ENCODE measurements at regions not wholly inside any gene's neighbourhood (a gene's known extent, or its start where the extent isn't known, plus 50 kb on each side); places are given as distances from the start of the nearest gene placed in this dataset.
A peak's percentile ranks its signal among the peaks of the same experiment; 100 is the strongest.

- no peaks in the 10 kb centered on the region for H3K4me1 ChIP-seq (ENCODE audit: control insufficient read depth, insufficient read depth, low read length)
- H3K27ac ChIP-seq (ENCODE audit: low read length) = no peak overlapping the region
- H3K9me3 ChIP-seq (replicated peaks; ENCODE audit: control insufficient read depth, low read depth, low read length) = peaks cover 10% of the 10 kb centered on the region
- no peaks in the 10 kb centered on the region for H3K27me3 ChIP-seq (ENCODE audit: control insufficient read depth, insufficient read depth, low read length)
- H3K36me3 ChIP-seq (ENCODE audit: control insufficient read depth, insufficient read depth, low read length) = no peaks in the 10 kb centered on the region
- H3K4me3 ChIP-seq (ENCODE audit: low read length) = no peak overlapping the region
- DNase-seq = no peak
- no CpG with 5 or more reads among the region's 1 CpG for WGBS (ENCODE audit: insufficient coverage)
Measured at GRCh38 chr3:22506871-22507270, 696.3 kb upstream of the UBE2E2 start.

DNA sequence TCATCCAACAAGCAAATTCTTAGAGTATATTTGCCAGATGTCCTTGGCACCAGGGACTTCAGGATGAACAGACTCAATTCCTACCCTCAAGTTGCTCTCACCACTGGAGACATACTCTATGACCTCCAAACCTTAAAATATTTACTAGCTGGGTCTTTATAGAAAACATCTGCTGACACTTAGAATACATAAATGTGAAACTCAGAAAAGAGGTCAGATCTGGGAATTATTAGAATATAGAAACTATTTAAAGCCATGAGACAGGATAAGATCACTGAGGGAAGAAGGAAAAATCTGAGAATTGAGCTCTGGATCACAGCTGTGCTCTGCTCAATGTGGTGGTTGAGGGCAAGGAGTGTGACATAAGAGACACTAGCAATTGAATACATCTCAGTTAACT, 695.4 kb upstream of the UBE2E2 start:
- Histone ChIP-seq H3K27ac (ENCODE audit: low read length) (peak overlapping the region; percentile 79), H3K4me1 (ENCODE audit: control insufficient read depth, insufficient read depth, low read length) (no peaks in the 10 kb centered on the region), H3K4me3 (ENCODE audit: low read length) (no peak overlapping the region), H3K27me3 (ENCODE audit: control insufficient read depth, insufficient read depth, low read length) (no peaks in the 10 kb centered on the region), H3K9me3 (replicated peaks; ENCODE audit: control insufficient read depth, low read depth, low read length) (peaks cover 12% of the 10 kb centered on the region), H3K36me3 (ENCODE audit: control insufficient read depth, insufficient read depth, low read length) (no peaks in the 10 kb centered on the region)
- peak; percentile 90 for DNase-seq

GRCh38 chr3:22523925-22524324, 679.2 kb upstream of the UBE2E2 start:
- no peak for DNase-seq
- Histone ChIP-seq H3K9me3 (replicated peaks; ENCODE audit: control insufficient read depth, low read depth, low read length) (peaks cover under 1% of the 10 kb centered on the region), H3K4me3 (ENCODE audit: low read length) (no peak overlapping the region), H3K36me3 (ENCODE audit: control insufficient read depth, insufficient read depth, low read length) (no peaks in the 10 kb centered on the region), H3K27ac (ENCODE audit: low read length) (no peak overlapping the region), H3K4me1 (ENCODE audit: control insufficient read depth, insufficient read depth, low read length) (no peaks in the 10 kb centered on the region), H3K27me3 (ENCODE audit: control insufficient read depth, insufficient read depth, low read length) (no peaks in the 10 kb centered on the region)
- WGBS (ENCODE audit: insufficient coverage) = no CpG with 5 or more reads among the region's 3 CpGs

GRCh38 chr3:22526266-22526837, 676.8 kb upstream of the UBE2E2 start:
- Histone ChIP-seq H3K4me1 (ENCODE audit: control insufficient read depth, insufficient read depth, low read length) (no peaks in the 10 kb centered on the region), H3K27me3 (ENCODE audit: control insufficient read depth, insufficient read depth, low read length) (no peaks in the 10 kb centered on the region), H3K4me3 (ENCODE audit: low read length) (no peak overlapping the region), H3K36me3 (ENCODE audit: control insufficient read depth, insufficient read depth, low read length) (no peaks in the 10 kb centered on the region), H3K9me3 (replicated peaks; ENCODE audit: control insufficient read depth, low read depth, low read length) (peaks cover 7% of the 10 kb centered on the region), H3K27ac (ENCODE audit: low read length) (no peak overlapping the region)
- no CpG with 5 or more reads among the region's 1 CpG for WGBS (ENCODE audit: insufficient coverage)
- peak; percentile 71 for DNase-seq

DNA sequence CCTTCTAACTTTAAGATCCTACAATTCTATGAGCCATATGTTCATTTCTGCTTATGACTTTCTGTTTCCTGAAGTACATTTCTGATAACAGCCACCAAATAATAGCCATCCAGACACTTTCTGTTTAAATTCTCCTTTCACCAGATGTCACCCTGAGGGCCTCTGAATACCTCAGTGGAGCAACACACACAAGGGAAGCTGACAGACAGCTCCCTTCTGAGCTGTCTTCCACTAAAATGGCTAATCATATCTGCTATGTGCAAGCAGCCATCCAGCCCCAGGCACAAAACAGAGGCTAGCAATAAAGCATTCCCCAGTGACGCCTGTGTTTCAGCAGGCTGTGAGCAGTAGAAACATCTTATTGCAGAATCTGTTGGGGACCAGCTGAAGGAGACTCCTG, 666.6 kb upstream of the UBE2E2 start:
- Histone ChIP-seq H3K27ac (ENCODE audit: low read length) (no peak overlapping the region), H3K27me3 (ENCODE audit: control insufficient read depth, insufficient read depth, low read length) (no peaks in the 10 kb centered on the region), H3K9me3 (replicated peaks; ENCODE audit: control insufficient read depth, low read depth, low read length) (peaks cover 4% of the 10 kb centered on the region), H3K4me3 (ENCODE audit: low read length) (no peak overlapping the region), H3K36me3 (ENCODE audit: control insufficient read depth, insufficient read depth, low read length) (no peaks in the 10 kb centered on the region), H3K4me1 (ENCODE audit: control insufficient read depth, insufficient read depth, low read length) (no peaks in the 10 kb centered on the region)
- peak; percentile 14 for DNase-seq
- WGBS (ENCODE audit: insufficient coverage) = no CpG with 5 or more reads among the region's 1 CpG

DNA sequence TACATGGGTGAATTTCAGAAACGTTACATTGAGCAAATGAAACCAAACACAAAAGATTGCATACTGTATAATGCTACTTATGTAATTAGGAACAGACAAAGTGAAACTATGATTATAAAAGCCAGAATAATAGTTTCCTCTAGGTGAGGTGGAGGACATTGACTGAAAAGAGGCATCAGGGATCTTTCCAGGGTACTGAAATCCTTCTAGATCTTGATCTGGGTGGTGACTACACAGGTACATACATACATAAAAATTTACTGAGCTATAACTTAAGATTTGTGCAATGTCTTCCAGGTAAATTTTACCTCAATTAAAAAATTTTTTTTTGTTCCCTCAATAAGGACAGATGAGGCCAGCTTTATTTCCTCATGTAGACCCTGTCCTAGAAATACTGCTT, 665.6 kb upstream of the UBE2E2 start:
- WGBS (ENCODE audit: insufficient coverage) = no CpG with 5 or more reads among the region's 1 CpG
- Histone ChIP-seq H3K27me3 (ENCODE audit: control insufficient read depth, insufficient read depth, low read length) (no peaks in the 10 kb centered on the region), H3K36me3 (ENCODE audit: control insufficient read depth, insufficient read depth, low read length) (no peaks in the 10 kb centered on the region), H3K9me3 (replicated peaks; ENCODE audit: control insufficient read depth, low read depth, low read length) (no peaks in the 10 kb centered on the region), H3K4me1 (ENCODE audit: control insufficient read depth, insufficient read depth, low read length) (no peaks in the 10 kb centered on the region), H3K27ac (ENCODE audit: low read length) (no peak overlapping the region), H3K4me3 (ENCODE audit: low read length) (no peak overlapping the region)
- DNase-seq = no peak

DNA sequence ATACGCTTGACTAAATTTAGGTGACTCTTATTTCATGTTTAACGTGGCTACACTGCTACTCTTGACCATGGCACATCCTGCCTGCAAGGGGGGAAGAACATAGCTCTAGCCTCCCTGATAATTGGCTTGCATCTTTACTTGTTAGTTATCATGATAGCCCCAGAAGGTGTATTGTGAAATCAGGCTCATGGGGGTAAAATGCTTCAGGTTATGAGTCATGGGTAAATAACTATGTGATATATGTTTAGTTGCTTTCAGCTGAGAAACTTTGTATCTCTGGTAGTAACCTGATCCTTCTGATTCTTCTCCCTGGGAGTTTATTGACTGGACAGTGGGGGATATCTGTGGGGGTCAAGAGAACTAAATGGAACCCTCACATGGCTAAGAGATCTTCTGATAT, 660.8 kb upstream of the UBE2E2 start:
- no peaks in the 10 kb centered on the region for H3K27me3 ChIP-seq (ENCODE audit: control insufficient read depth, insufficient read depth, low read length)

GRCh38 chr3:22555753-22556435, 647.2 kb upstream of the UBE2E2 start:
- no peak for DNase-seq
- 83% methylated on average over 1 of the region's 5 CpGs for WGBS (ENCODE audit: insufficient coverage)
- Histone ChIP-seq H3K36me3 (ENCODE audit: control insufficient read depth, insufficient read depth, low read length) (no peaks in the 10 kb centered on the region), H3K27me3 (ENCODE audit: control insufficient read depth, insufficient read depth, low read length) (no peaks in the 10 kb centered on the region), H3K27ac (ENCODE audit: low read length) (no peak overlapping the region), H3K4me3 (ENCODE audit: low read length) (no peak overlapping the region), H3K9me3 (replicated peaks; ENCODE audit: control insufficient read depth, low read depth, low read length) (no peaks in the 10 kb centered on the region), H3K4me1 (ENCODE audit: control insufficient read depth, insufficient read depth, low read length) (no peaks in the 10 kb centered on the region)

More for the DNA sequence above, 660.8 kb upstream of the UBE2E2 start:
- Histone ChIP-seq H3K4me1 (ENCODE audit: control insufficient read depth, insufficient read depth, low read length) (no peaks in the 10 kb centered on the region), H3K36me3 (ENCODE audit: control insufficient read depth, insufficient read depth, low read length) (no peaks in the 10 kb centered on the region), H3K27ac (ENCODE audit: low read length) (no peak overlapping the region), H3K9me3 (replicated peaks; ENCODE audit: control insufficient read depth, low read depth, low read length) (no peaks in the 10 kb centered on the region), H3K4me3 (ENCODE audit: low read length) (no peak overlapping the region)
- DNase-seq = no peak
- whole genome bisulfite sequencing (ENCODE audit: insufficient coverage) = no CpG with 5 or more reads among the region's 2 CpGs

DNA sequence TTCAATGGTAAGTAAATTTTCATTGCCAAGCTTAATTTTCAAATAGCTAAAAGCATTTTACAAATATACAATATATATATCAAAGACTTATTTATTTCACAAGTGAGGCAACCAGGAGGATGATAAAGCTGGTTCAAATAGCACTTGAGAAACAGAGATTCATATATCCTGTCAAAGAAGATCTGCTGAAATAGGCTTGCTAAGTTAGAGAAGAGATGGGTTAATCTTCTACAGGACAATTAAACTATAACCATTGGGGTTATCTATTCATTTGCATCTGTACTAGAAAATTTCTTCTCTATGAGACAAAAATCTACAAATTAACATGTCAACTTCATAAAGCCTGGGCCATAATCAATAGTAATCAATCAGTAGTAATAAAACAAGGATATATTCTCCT, 637.7 kb upstream of the UBE2E2 start:
- Histone ChIP-seq H3K27me3 (ENCODE audit: control insufficient read depth, insufficient read depth, low read length) (no peaks in the 10 kb centered on the region), H3K36me3 (ENCODE audit: control insufficient read depth, insufficient read depth, low read length) (no peaks in the 10 kb centered on the region), H3K27ac (ENCODE audit: low read length) (no peak overlapping the region), H3K4me1 (ENCODE audit: control insufficient read depth, insufficient read depth, low read length) (no peaks in the 10 kb centered on the region), H3K9me3 (replicated peaks; ENCODE audit: control insufficient read depth, low read depth, low read length) (no peaks in the 10 kb centered on the region), H3K4me3 (ENCODE audit: low read length) (no peak overlapping the region)
- no peak for DNase-seq

- DNase-seq = no peak
- H3K27me3 ChIP-seq (ENCODE audit: control insufficient read depth, insufficient read depth, low read length) = no peaks in the 10 kb centered on the region
- no peaks in the 10 kb centered on the region for H3K9me3 ChIP-seq (replicated peaks; ENCODE audit: control insufficient read depth, low read depth, low read length)
- no CpG with 5 or more reads among the region's 1 CpG for WGBS (ENCODE audit: insufficient coverage)
- no peaks in the 10 kb centered on the region for H3K4me1 ChIP-seq (ENCODE audit: control insufficient read depth, insufficient read depth, low read length)
- no peak overlapping the region for H3K4me3 ChIP-seq (ENCODE audit: low read length)
- no peaks in the 10 kb centered on the region for H3K36me3 ChIP-seq (ENCODE audit: control insufficient read depth, insufficient read depth, low read length)
- no peak overlapping the region for H3K27ac ChIP-seq (ENCODE audit: low read length)
Measured at GRCh38 chr3:22568285-22568684, 634.8 kb upstream of the UBE2E2 start.

DNA sequence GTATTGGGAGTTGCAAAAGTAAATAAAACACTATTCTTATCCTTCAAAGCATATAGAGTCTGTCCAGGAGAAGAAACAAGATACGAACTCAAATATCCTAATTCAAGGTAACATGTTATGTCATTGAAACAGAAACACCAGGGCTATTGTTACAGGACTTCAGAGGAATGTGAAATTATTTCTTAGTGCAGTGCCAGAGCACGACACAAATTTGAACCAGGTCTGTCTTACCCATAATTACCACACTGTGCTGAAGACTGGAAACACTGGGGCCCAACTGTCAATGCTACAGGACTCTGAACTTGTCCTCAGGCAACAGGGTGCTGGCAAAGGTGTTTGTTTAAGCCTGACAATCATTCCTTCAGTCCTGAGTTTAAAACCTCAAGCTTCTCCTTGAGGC, 633.6 kb upstream of the UBE2E2 start:
- Histone ChIP-seq H3K9me3 (replicated peaks; ENCODE audit: control insufficient read depth, low read depth, low read length) (no peaks in the 10 kb centered on the region), H3K27me3 (ENCODE audit: control insufficient read depth, insufficient read depth, low read length) (no peaks in the 10 kb centered on the region), H3K4me3 (ENCODE audit: low read length) (no peak overlapping the region), H3K4me1 (ENCODE audit: control insufficient read depth, insufficient read depth, low read length) (no peaks in the 10 kb centered on the region), H3K27ac (ENCODE audit: low read length) (no peak overlapping the region), H3K36me3 (ENCODE audit: control insufficient read depth, insufficient read depth, low read length) (no peaks in the 10 kb centered on the region)
- no peak for DNase-seq
- WGBS (ENCODE audit: insufficient coverage) = 40% methylated on average over 1 of the region's 2 CpGs
